Caco-2 (cell line): ENCODE measurements at regions not wholly inside any gene's neighbourhood (a gene's known extent, or its start where the extent isn't known, plus 50 kb on each side); places are given as distances from the start of the nearest gene placed in this dataset.
"Not testable (repeated sequence)": the region's sequence is repeated elsewhere in the genome, so short reads cannot be mapped to it uniquely, and the experiment has no call there.

Experiments used
- BruUV-seq: library from RNA; stranded (reverse); fragments of 400-500 nt; replicated peaks from 2 replicates; lab custom pipeline; 2021; lab: Mats Ljungman, UMichigan
- CTCF ChIA-PET: fragments of 300-600 bp; sonication (Branson Sonifier 250); formaldehyde crosslinking; loops from one replicate; lab custom pipeline; 2022; ENCODE audit warnings: antibody characterized with exemption; lab: Charles Lee
- POLR2A ChIA-PET: fragments of 300-600 bp; sonication (Branson Sonifier 250); formaldehyde crosslinking; loops from one replicate; lab custom pipeline; 2022; ENCODE audit warnings: antibody characterized with exemption; lab: Charles Lee
- DNase-seq, 2 experiments: peaks; one replicate each; pipeline versions ENCODE4 v3.0.0 to v3.0.0-alpha.2; 2020 to 2022
- H3K27me3 ChIP-seq: replicated peaks from 2 replicates; pipeline ENCODE4 v1.6.0; 2011; ENCODE audit warnings: low read length; ENCODE audit not compliant: control insufficient read depth, insufficient read depth
- H3K36me3 ChIP-seq: 2 replicates; pipeline ENCODE4 v1.5.1; 2011; ENCODE audit warnings: low read length; ENCODE audit not compliant: control insufficient read depth, insufficient read depth
- H3K4me1 ChIP-seq: fragments of 250-450 bp; sonication (Bioruptor Pico); 2 replicates; pipeline ENCODE4 v1.5.1; 2020; ENCODE audit warnings: mild to moderate bottlenecking
- H3K4me3 ChIP-seq: 2 replicates; pipeline ENCODE4 v1.5.1; 2011; ENCODE audit warnings: low read depth, mild to moderate bottlenecking, control low read depth, low read length
- H3K9me3 ChIP-seq: fragments of 250-450 bp; sonication (Bioruptor Pico); 2 replicates; pipeline ENCODE4 v1.5.1; 2020; ENCODE audit warnings: mild to moderate bottlenecking, moderate library complexity
- H3K27ac Mint-ChIP-seq: one replicate; pipeline ENCODE4 v1.8.0; 2022; ENCODE audit warnings: mixed read lengths; ENCODE audit not compliant: unreplicated experiment
- H3K27me3 Mint-ChIP-seq: one replicate; pipeline ENCODE4 v1.8.0; 2022; ENCODE audit warnings: mixed read lengths; ENCODE audit not compliant: insufficient read depth, unreplicated experiment
- H3K36me3 Mint-ChIP-seq: one replicate; pipeline ENCODE4 v1.8.0; 2022; ENCODE audit warnings: mild to moderate bottlenecking, mixed read lengths; ENCODE audit not compliant: insufficient read depth, unreplicated experiment
- H3K4me1 Mint-ChIP-seq: one replicate; pipeline ENCODE4 v1.8.0; 2022; ENCODE audit warnings: low read depth, mixed read lengths; ENCODE audit not compliant: unreplicated experiment
- H3K4me3 Mint-ChIP-seq: one replicate; pipeline ENCODE4 v1.8.0; 2022; ENCODE audit warnings: mild to moderate bottlenecking, moderate library complexity, mixed read lengths; ENCODE audit not compliant: unreplicated experiment
- H3K9me3 Mint-ChIP-seq: one replicate; pipeline ENCODE4 v1.8.0; 2022; ENCODE audit warnings: mixed read lengths; ENCODE audit not compliant: unreplicated experiment
- intact Hi-C: fragments of 100-400 bp; cut with micrococcal nuclease; formaldehyde crosslinking; loops from one replicate; pipeline ENCODE4 v1.10.0; 2022; ENCODE audit not compliant: unreplicated experiment
- TF ChIP-seq, protein P1 (sequence below), 2 experiments: fragments of 200-600 bp in 1 of 2; IDR thresholded peaks; 1 replicate in 1 of 2; 2 replicates in 1 of 2; pipeline versions ENCODE4 v1.5.1 to v1.8.0; 2011 to 2022; ENCODE audit warnings: antibody characterized with exemption in 1 of 2, control low read depth in 1 of 2, inconsistent platforms in 1 of 2, low read depth in 1 of 2, low read length in 1 of 2, mild to moderate bottlenecking in 1 of 2, moderate library complexity in 1 of 2; ENCODE audit not compliant: insufficient read depth in 1 of 2, severe bottlenecking in 1 of 2, unreplicated experiment in 1 of 2

- Mint-ChIP-seq H3K4me1 (peaks cover 10% of the 10 kb centered on the region), H3K9me3 (peaks cover 10% of the 10 kb centered on the region), H3K27me3 (no peaks in the 10 kb centered on the region), H3K27ac (no peak overlapping the region), H3K4me3 (no peak overlapping the region), H3K36me3 (no peaks in the 10 kb centered on the region)
- Histone ChIP-seq H3K4me3 (no peak overlapping the region), H3K27me3 (no peaks in the 10 kb centered on the region), H3K36me3 (no peaks in the 10 kb centered on the region), H3K9me3 (no peaks in the 10 kb centered on the region), H3K4me1 (peaks cover 6% of the 10 kb centered on the region; the same call in 1 of the 2 replicates)
- intact Hi-C loops = no loop called here
- POLR2A ChIA-PET = no interaction called here
- CTCF ChIA-PET = no interaction called here
- TF ChIP-seq, protein P1, sequence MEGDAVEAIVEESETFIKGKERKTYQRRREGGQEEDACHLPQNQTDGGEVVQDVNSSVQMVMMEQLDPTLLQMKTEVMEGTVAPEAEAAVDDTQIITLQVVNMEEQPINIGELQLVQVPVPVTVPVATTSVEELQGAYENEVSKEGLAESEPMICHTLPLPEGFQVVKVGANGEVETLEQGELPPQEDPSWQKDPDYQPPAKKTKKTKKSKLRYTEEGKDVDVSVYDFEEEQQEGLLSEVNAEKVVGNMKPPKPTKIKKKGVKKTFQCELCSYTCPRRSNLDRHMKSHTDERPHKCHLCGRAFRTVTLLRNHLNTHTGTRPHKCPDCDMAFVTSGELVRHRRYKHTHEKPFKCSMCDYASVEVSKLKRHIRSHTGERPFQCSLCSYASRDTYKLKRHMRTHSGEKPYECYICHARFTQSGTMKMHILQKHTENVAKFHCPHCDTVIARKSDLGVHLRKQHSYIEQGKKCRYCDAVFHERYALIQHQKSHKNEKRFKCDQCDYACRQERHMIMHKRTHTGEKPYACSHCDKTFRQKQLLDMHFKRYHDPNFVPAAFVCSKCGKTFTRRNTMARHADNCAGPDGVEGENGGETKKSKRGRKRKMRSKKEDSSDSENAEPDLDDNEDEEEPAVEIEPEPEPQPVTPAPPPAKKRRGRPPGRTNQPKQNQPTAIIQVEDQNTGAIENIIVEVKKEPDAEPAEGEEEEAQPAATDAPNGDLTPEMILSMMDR (IDR thresholded peaks at IDR 0.05; ENCODE audit: insufficient read depth in 1 of 2, low read depth in 1 of 2, low read length in 1 of 2, severe bottlenecking in 1 of 2, unreplicated experiment in 1 of 2) = no peak
- no TSS peak for BruUV-seq
- peak in 1 of 2 experiments; percentile 19 for DNase-seq
These were observed 70.2 kb upstream of the COL5A1 start for GRCh38 chr9:134571326-134571931.

- Histone ChIP-seq H3K36me3 (no peaks in the 10 kb centered on the region), H3K9me3 (no peaks in the 10 kb centered on the region), H3K4me3 (no peak overlapping the region), H3K4me1 (peaks cover 6% of the 10 kb centered on the region; the same call in 1 of the 2 replicates), H3K27me3 (no peaks in the 10 kb centered on the region)
- H3K4me3 Mint-ChIP-seq = no peak overlapping the region
- H3K4me1 Mint-ChIP-seq = peaks cover 10% of the 10 kb centered on the region
- intact Hi-C loops = no loop called here
- TF ChIP-seq, protein P1 (IDR thresholded peaks at IDR 0.05; ENCODE audit: insufficient read depth in 1 of 2, low read depth in 1 of 2, low read length in 1 of 2, severe bottlenecking in 1 of 2, unreplicated experiment in 1 of 2) = no peak
- no peaks in the 10 kb centered on the region for H3K36me3 Mint-ChIP-seq
- H3K9me3 Mint-ChIP-seq = peaks cover 7% of the 10 kb centered on the region
- DNase-seq = peak in 1 of 2 experiments; percentile 31
- POLR2A ChIA-PET = no interaction called here
- CTCF ChIA-PET = no interaction called here
- H3K27ac Mint-ChIP-seq = no peak overlapping the region
- H3K27me3 Mint-ChIP-seq = peaks cover 2% of the 10 kb centered on the region
- no TSS peak for BruUV-seq
These were observed 69.4 kb upstream of the COL5A1 start for GRCh38 chr9:134571946-134572917.

DNA sequence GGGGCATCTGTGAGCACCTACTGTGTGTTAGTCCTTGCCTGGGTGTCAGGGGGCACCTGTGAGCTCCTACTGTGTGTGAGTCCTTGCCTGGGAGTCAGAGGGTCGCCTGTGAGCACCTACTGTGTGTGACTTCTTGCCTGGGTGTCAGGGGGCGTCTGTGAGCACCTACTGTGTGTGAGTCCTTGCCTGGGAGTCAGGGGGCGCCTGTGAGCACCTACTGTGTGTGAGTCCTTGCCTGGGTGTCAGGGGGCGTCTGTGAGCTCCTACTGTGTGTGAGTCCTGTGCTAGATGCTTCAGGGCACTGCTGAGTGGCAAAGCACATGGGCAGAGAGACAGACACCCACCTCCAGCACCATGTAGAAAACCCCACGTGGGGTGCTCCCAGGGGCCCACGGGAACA is 66.9 kb upstream of the COL5A1 start:
- H3K36me3 Mint-ChIP-seq, H3K4me3 Mint-ChIP-seq, BruUV-seq, H3K4me3 ChIP-seq, CTCF ChIA-PET, H3K9me3 Mint-ChIP-seq, H3K27ac Mint-ChIP-seq, H3K36me3 ChIP-seq, H3K9me3 ChIP-seq, POLR2A ChIA-PET, H3K4me1 ChIP-seq, intact Hi-C loops, H3K27me3 ChIP-seq, DNase-seq: not testable (repeated sequence)
- Mint-ChIP-seq H3K27me3 (peaks cover 15% of the 10 kb centered on the region), H3K4me1 (peaks cover 10% of the 10 kb centered on the region)
